ENCODE measurements at regions not wholly inside any gene's neighbourhood (a gene's known extent, or its start where the extent isn't known, plus 50 kb on each side); places are given as distances from the start of the nearest gene placed in this dataset.

- TF ChIP-seq SP2 (IDR thresholded peaks at IDR 0.05; ENCODE audit: low read length) (no peak), SIRT6 (IDR thresholded peaks at IDR 0.05; ENCODE audit: low read length) (no peak), SAP30 (IDR thresholded peaks at IDR 0.05; ENCODE audit: insufficient read depth, insufficient replicate concordance, low read length) (no peak)
Measured at GRCh38 chr2:16430846-16431245, 234.8 kb downstream of the CYRIA start (continued).

All from H1 (cell line).